ENCODE measurements at regions not wholly inside any gene's neighbourhood (a gene's known extent, or its start where the extent isn't known, plus 50 kb on each side); places are given as distances from the start of the nearest gene placed in this dataset.

GRCh38 chr5:74100268-74100665, 474.3 kb downstream of the ARHGEF28 start:
- H3K4me1 ChIP-seq (ENCODE audit: control insufficient read depth in 1 of 2, insufficient read depth in 2 of 2, low read length in 2 of 2) = no peaks in the 10 kb centered on the region
- no peaks in the 10 kb centered on the region for H3K9me3 ChIP-seq (ENCODE audit: control insufficient read depth in 1 of 2, low read length in 2 of 2)
- no peak overlapping the region for H3K27ac ChIP-seq (ENCODE audit: low read length)
- no peaks in the 10 kb centered on the region for H3K36me3 ChIP-seq (ENCODE audit: control insufficient read depth in 1 of 2, insufficient read depth in 2 of 2, low read length in 2 of 2)
- H3K27me3 ChIP-seq (ENCODE audit: low read depth, low read length) = no peaks in the 10 kb centered on the region
- H3K4me3 ChIP-seq (ENCODE audit: low read depth in 1 of 2, low read length in 2 of 2) = no peak overlapping the region

- H3K36me3 ChIP-seq (ENCODE audit: control insufficient read depth in 1 of 2, insufficient read depth in 2 of 2, low read length in 2 of 2) = no peaks in the 10 kb centered on the region
- H3K4me1 ChIP-seq (ENCODE audit: control insufficient read depth in 1 of 2, insufficient read depth in 2 of 2, low read length in 2 of 2) = no peaks in the 10 kb centered on the region
- no peaks in the 10 kb centered on the region for H3K9me3 ChIP-seq (ENCODE audit: control insufficient read depth in 1 of 2, low read length in 2 of 2)
- no peak overlapping the region for H3K27ac ChIP-seq (ENCODE audit: low read length)
- H3K4me3 ChIP-seq (ENCODE audit: low read depth in 1 of 2, low read length in 2 of 2) = peak overlapping the region in 1 of 2 donors; percentile 21
- no peaks in the 10 kb centered on the region for H3K27me3 ChIP-seq (ENCODE audit: low read depth, low read length)
These were observed 473.7 kb downstream of the ARHGEF28 start for GRCh38 chr5:74099538-74100267.

GRCh38 chr5:74098941-74099340, 472.9 kb downstream of the ARHGEF28 start:
- no peaks in the 10 kb centered on the region for H3K36me3 ChIP-seq (ENCODE audit: control insufficient read depth in 1 of 2, insufficient read depth in 2 of 2, low read length in 2 of 2)
- H3K27ac ChIP-seq (ENCODE audit: low read length) = no peak overlapping the region
- no peak overlapping the region for H3K4me3 ChIP-seq (ENCODE audit: low read depth in 1 of 2, low read length in 2 of 2)
- H3K4me1 ChIP-seq (ENCODE audit: control insufficient read depth in 1 of 2, insufficient read depth in 2 of 2, low read length in 2 of 2) = no peaks in the 10 kb centered on the region
- H3K27me3 ChIP-seq (ENCODE audit: low read depth, low read length) = no peaks in the 10 kb centered on the region
- no peaks in the 10 kb centered on the region for H3K9me3 ChIP-seq (ENCODE audit: control insufficient read depth in 1 of 2, low read length in 2 of 2)

- no peaks in the 10 kb centered on the region for H3K36me3 ChIP-seq (ENCODE audit: control insufficient read depth in 1 of 2, insufficient read depth in 2 of 2, low read length in 2 of 2)
- H3K27me3 ChIP-seq (ENCODE audit: low read depth, low read length) = no peaks in the 10 kb centered on the region
- H3K4me1 ChIP-seq (ENCODE audit: control insufficient read depth in 1 of 2, insufficient read depth in 2 of 2, low read length in 2 of 2) = no peaks in the 10 kb centered on the region
- H3K9me3 ChIP-seq (ENCODE audit: control insufficient read depth in 1 of 2, low read length in 2 of 2) = no peaks in the 10 kb centered on the region
- no peak overlapping the region for H3K27ac ChIP-seq (ENCODE audit: low read length)
- H3K4me3 ChIP-seq (ENCODE audit: low read depth in 1 of 2, low read length in 2 of 2) = no peak overlapping the region
These were observed 472.5 kb downstream of the ARHGEF28 start for GRCh38 chr5:74098456-74098855.

GRCh38 chr5:74096325-74096724, 470.3 kb downstream of the ARHGEF28 start:
- no peaks in the 10 kb centered on the region for H3K27me3 ChIP-seq (ENCODE audit: low read depth, low read length)
- H3K36me3 ChIP-seq (ENCODE audit: control insufficient read depth in 1 of 2, insufficient read depth in 2 of 2, low read length in 2 of 2) = no peaks in the 10 kb centered on the region

GRCh38 chr5:74095871-74096270, 469.9 kb downstream of the ARHGEF28 start:
- H3K9me3 ChIP-seq (ENCODE audit: control insufficient read depth in 1 of 2, low read length in 2 of 2) = no peaks in the 10 kb centered on the region
- H3K4me3 ChIP-seq (ENCODE audit: low read depth in 1 of 2, low read length in 2 of 2) = no peak overlapping the region
- no peaks in the 10 kb centered on the region for H3K36me3 ChIP-seq (ENCODE audit: control insufficient read depth in 1 of 2, insufficient read depth in 2 of 2, low read length in 2 of 2)
- no peaks in the 10 kb centered on the region for H3K4me1 ChIP-seq (ENCODE audit: control insufficient read depth in 1 of 2, insufficient read depth in 2 of 2, low read length in 2 of 2)
- H3K27me3 ChIP-seq (ENCODE audit: low read depth, low read length) = no peaks in the 10 kb centered on the region
- no peak overlapping the region for H3K27ac ChIP-seq (ENCODE audit: low read length)

More at GRCh38 chr5:74096325-74096724, 470.3 kb downstream of the ARHGEF28 start:
- no peak overlapping the region for H3K4me3 ChIP-seq (ENCODE audit: low read depth in 1 of 2, low read length in 2 of 2)
- no peak overlapping the region for H3K27ac ChIP-seq (ENCODE audit: low read length)
- no peaks in the 10 kb centered on the region for H3K4me1 ChIP-seq (ENCODE audit: control insufficient read depth in 1 of 2, insufficient read depth in 2 of 2, low read length in 2 of 2)
- no peaks in the 10 kb centered on the region for H3K9me3 ChIP-seq (ENCODE audit: control insufficient read depth in 1 of 2, low read length in 2 of 2)

- Histone ChIP-seq H3K9me3 (ENCODE audit: control insufficient read depth in 1 of 2, low read length in 2 of 2) (no peaks in the 10 kb centered on the region), H3K27me3 (ENCODE audit: low read depth, low read length) (no peaks in the 10 kb centered on the region), H3K4me1 (ENCODE audit: control insufficient read depth in 1 of 2, insufficient read depth in 2 of 2, low read length in 2 of 2) (no peaks in the 10 kb centered on the region), H3K4me3 (ENCODE audit: low read depth in 1 of 2, low read length in 2 of 2) (no peak overlapping the region), H3K36me3 (ENCODE audit: control insufficient read depth in 1 of 2, insufficient read depth in 2 of 2, low read length in 2 of 2) (no peaks in the 10 kb centered on the region), H3K27ac (ENCODE audit: low read length) (no peak overlapping the region)
These were observed 468.7 kb downstream of the ARHGEF28 start for GRCh38 chr5:74094782-74095108.

- Histone ChIP-seq H3K27ac (ENCODE audit: low read length) (no peak overlapping the region), H3K4me3 (ENCODE audit: low read depth in 1 of 2, low read length in 2 of 2) (no peak overlapping the region), H3K4me1 (ENCODE audit: control insufficient read depth in 1 of 2, insufficient read depth in 2 of 2, low read length in 2 of 2) (no peaks in the 10 kb centered on the region), H3K36me3 (ENCODE audit: control insufficient read depth in 1 of 2, insufficient read depth in 2 of 2, low read length in 2 of 2) (no peaks in the 10 kb centered on the region), H3K9me3 (ENCODE audit: control insufficient read depth in 1 of 2, low read length in 2 of 2) (no peaks in the 10 kb centered on the region), H3K27me3 (ENCODE audit: low read depth, low read length) (no peaks in the 10 kb centered on the region)
These were observed 468.2 kb downstream of the ARHGEF28 start for GRCh38 chr5:74094096-74094781.

- Histone ChIP-seq H3K27me3 (ENCODE audit: low read depth, low read length) (no peaks in the 10 kb centered on the region), H3K4me3 (ENCODE audit: low read depth in 1 of 2, low read length in 2 of 2) (no peak overlapping the region), H3K27ac (ENCODE audit: low read length) (no peak overlapping the region), H3K4me1 (ENCODE audit: control insufficient read depth in 1 of 2, insufficient read depth in 2 of 2, low read length in 2 of 2) (no peaks in the 10 kb centered on the region), H3K36me3 (ENCODE audit: control insufficient read depth in 1 of 2, insufficient read depth in 2 of 2, low read length in 2 of 2) (no peaks in the 10 kb centered on the region), H3K9me3 (ENCODE audit: control insufficient read depth in 1 of 2, low read length in 2 of 2) (no peaks in the 10 kb centered on the region)
These were observed 467.6 kb downstream of the ARHGEF28 start for GRCh38 chr5:74093561-74093960.

- H3K27me3 ChIP-seq (ENCODE audit: low read depth, low read length) = no peaks in the 10 kb centered on the region
- no peaks in the 10 kb centered on the region for H3K9me3 ChIP-seq (ENCODE audit: control insufficient read depth in 1 of 2, low read length in 2 of 2)
- H3K27ac ChIP-seq (ENCODE audit: low read length) = no peak overlapping the region
- H3K4me3 ChIP-seq (ENCODE audit: low read depth in 1 of 2, low read length in 2 of 2) = no peak overlapping the region
- no peaks in the 10 kb centered on the region for H3K4me1 ChIP-seq (ENCODE audit: control insufficient read depth in 1 of 2, insufficient read depth in 2 of 2, low read length in 2 of 2)
- H3K36me3 ChIP-seq (ENCODE audit: control insufficient read depth in 1 of 2, insufficient read depth in 2 of 2, low read length in 2 of 2) = no peaks in the 10 kb centered on the region
These were observed 466.8 kb downstream of the ARHGEF28 start for GRCh38 chr5:74092766-74093165.

GRCh38 chr5:74085782-74086181, 459.8 kb downstream of the ARHGEF28 start:
- no peaks in the 10 kb centered on the region for H3K9me3 ChIP-seq (ENCODE audit: control insufficient read depth in 1 of 2, low read length in 2 of 2)
- H3K36me3 ChIP-seq (ENCODE audit: control insufficient read depth in 1 of 2, insufficient read depth in 2 of 2, low read length in 2 of 2) = no peaks in the 10 kb centered on the region
- H3K27me3 ChIP-seq (ENCODE audit: low read depth, low read length) = no peaks in the 10 kb centered on the region
- no peak overlapping the region for H3K4me3 ChIP-seq (ENCODE audit: low read depth in 1 of 2, low read length in 2 of 2)
- H3K4me1 ChIP-seq (ENCODE audit: control insufficient read depth in 1 of 2, insufficient read depth in 2 of 2, low read length in 2 of 2) = no peaks in the 10 kb centered on the region
- no peak overlapping the region for H3K27ac ChIP-seq (ENCODE audit: low read length)

- Histone ChIP-seq H3K27me3 (ENCODE audit: low read depth, low read length) (no peaks in the 10 kb centered on the region), H3K4me3 (ENCODE audit: low read depth in 1 of 2, low read length in 2 of 2) (no peak overlapping the region), H3K4me1 (ENCODE audit: control insufficient read depth in 1 of 2, insufficient read depth in 2 of 2, low read length in 2 of 2) (no peaks in the 10 kb centered on the region), H3K9me3 (ENCODE audit: control insufficient read depth in 1 of 2, low read length in 2 of 2) (no peaks in the 10 kb centered on the region), H3K27ac (ENCODE audit: low read length) (no peak overlapping the region), H3K36me3 (ENCODE audit: control insufficient read depth in 1 of 2, insufficient read depth in 2 of 2, low read length in 2 of 2) (no peaks in the 10 kb centered on the region)
These were observed 459.2 kb downstream of the ARHGEF28 start for GRCh38 chr5:74085186-74085585.
